ENCODE measurements at regions not wholly inside any gene's neighbourhood (a gene's known extent, or its start where the extent isn't known, plus 50 kb on each side); places are given as distances from the start of the nearest gene placed in this dataset.
"Not testable (repeated sequence)": the region's sequence is repeated elsewhere in the genome, so short reads cannot be mapped to it uniquely, and the experiment has no call there.

GRCh38 chrX:34483980-34484379, 173.1 kb downstream of the TMEM47 start:
- DNase-seq = no peak
- Histone ChIP-seq H3K4me1 (no peaks in the 10 kb centered on the region), H3K36me3 (no peaks in the 10 kb centered on the region), H3K27ac (no peak overlapping the region), H3K9me3 (no peaks in the 10 kb centered on the region), H3K27me3 (replicated peaks in 1 of 7) (no peaks in the 10 kb centered on the region), H3K4me3 (no peak overlapping the region)
- intact Hi-C loops (cut with DNase I; ENCODE audit: low total_unique reads) = no loop called here
- 66 to 85% (median 71%) methylated on average over 3 to 6 of the region's 6 CpGs for WGBS, 5 donors
- TF ChIP-seq POLR2AphosphoS5 (IDR thresholded peaks at IDR 0.05) (no peak), POLR2A (IDR thresholded peaks at IDR 0.05) (no peak), CTCF (IDR thresholded peaks at IDR 0.05 in 8 of 11, conservative IDR thresholded peaks at IDR 0.05 in 3 of 11) (no peak)

GRCh38 chrX:34470507-34470906, 186.6 kb downstream of the TMEM47 start:
- no peak for TF ChIP-seq POLR2AphosphoS5 (IDR thresholded peaks at IDR 0.05)
- TF ChIP-seq CTCF (IDR thresholded peaks at IDR 0.05 in 8 of 11, conservative IDR thresholded peaks at IDR 0.05 in 3 of 11) = no peak
- TF ChIP-seq POLR2A (IDR thresholded peaks at IDR 0.05) = no peak
- 50 to 82% (median 70%) methylated on average over 1 of the region's 1 CpG for WGBS, 5 donors
- no peak for DNase-seq
- no peaks in the 10 kb centered on the region for H3K36me3 ChIP-seq
- no peaks in the 10 kb centered on the region for H3K27me3 ChIP-seq (replicated peaks in 1 of 7)
- no peaks in the 10 kb centered on the region for H3K4me1 ChIP-seq
- no peak overlapping the region for H3K4me3 ChIP-seq
- peaks cover 0 to under 1% (median 0%) of the 10 kb centered on the region in 8 donors for H3K9me3 ChIP-seq
- no peak overlapping the region for H3K27ac ChIP-seq
- intact Hi-C loops (cut with DNase I; ENCODE audit: low total_unique reads) = no loop called here

GRCh38 chrX:34467437-34467836, 189.6 kb downstream of the TMEM47 start:
- H3K36me3 ChIP-seq = no peaks in the 10 kb centered on the region
- TF ChIP-seq POLR2AphosphoS5 (IDR thresholded peaks at IDR 0.05) (no peak), CTCF (IDR thresholded peaks at IDR 0.05 in 8 of 11, conservative IDR thresholded peaks at IDR 0.05 in 3 of 11) (no peak), POLR2A (IDR thresholded peaks at IDR 0.05) (no peak)
- whole genome bisulfite sequencing, 5 donors = 42 to 56% (median 46%) methylated on average over 3 of the region's 3 CpGs
- H3K4me1 ChIP-seq = no peaks in the 10 kb centered on the region
- H3K27me3 ChIP-seq (replicated peaks in 1 of 7) = no peaks in the 10 kb centered on the region
- peaks cover 0 to 5% (median 0%) of the 10 kb centered on the region in 8 donors for H3K9me3 ChIP-seq
- no peak overlapping the region for H3K27ac ChIP-seq
- intact Hi-C loops (cut with DNase I; ENCODE audit: low total_unique reads) = no loop called here
- H3K4me3 ChIP-seq = no peak overlapping the region
- no peak for DNase-seq

- DNase-seq; H3K4me3 ChIP-seq; H3K27ac ChIP-seq; intact Hi-C loops (cut with DNase I; ENCODE audit: low total_unique reads); H3K36me3 ChIP-seq; H3K27me3 ChIP-seq (replicated peaks in 1 of 7); H3K9me3 ChIP-seq; H3K4me1 ChIP-seq: not testable (repeated sequence)
- 86 to 100% (median 94%) methylated on average over 1 of the region's 1 CpG for WGBS, 5 donors
These were observed 193.9 kb downstream of the TMEM47 start for GRCh38 chrX:34463220-34463619.

GRCh38 chrX:34457850-34458249, 199.2 kb downstream of the TMEM47 start:
- intact Hi-C loops (cut with DNase I; ENCODE audit: low total_unique reads); H3K27me3 ChIP-seq (replicated peaks in 1 of 7); H3K27ac ChIP-seq; H3K4me3 ChIP-seq; H3K36me3 ChIP-seq; H3K4me1 ChIP-seq: not testable (repeated sequence)
- DNase-seq = peak; percentile 58
- WGBS, 5 donors = 73 to 86% (median 83%) methylated on average over 7 to 9 of the region's 9 CpGs
- peaks cover 0 to 15% (median 5%) of the 10 kb centered on the region in 8 donors for H3K9me3 ChIP-seq

All from spleen (tissue), 11 donors.